Fibroblast of lung (primary cell): ENCODE measurements at regions not wholly inside any gene's neighbourhood (a gene's known extent, or its start where the extent isn't known, plus 50 kb on each side); places are given as distances from the start of the nearest gene placed in this dataset.

ENCODE experiments used
- DNase-seq, 2 donors: peaks; one replicate each; pipeline versions ENCODE4 v3.0.0 to v3.0.0-alpha.2; 2010; ENCODE audit warnings: low read depth in 2 of 2
- H2AFZ ChIP-seq: 2 replicates; pipeline ENCODE4 v1.5.1; 2012; ENCODE audit warnings: low read length, control low read depth, inconsistent platforms
- H3K27ac ChIP-seq: 2 replicates; pipeline ENCODE4 v1.5.1; 2011; ENCODE audit warnings: low read length, control low read depth; ENCODE audit not compliant: insufficient read depth
- H3K27me3 ChIP-seq: 2 replicates; pipeline ENCODE4 v1.5.1; 2011; ENCODE audit warnings: mild to moderate bottlenecking, low read length; ENCODE audit not compliant: control insufficient read depth, insufficient read depth
- H3K36me3 ChIP-seq: 2 replicates; pipeline ENCODE4 v1.5.1; 2011; ENCODE audit warnings: low read length; ENCODE audit not compliant: control insufficient read depth, insufficient read depth
- H3K4me1 ChIP-seq: 2 replicates; pipeline ENCODE4 v1.5.1; 2011; ENCODE audit warnings: low read length; ENCODE audit not compliant: control insufficient read depth, insufficient read depth; ENCODE audit errors: extremely low read depth
- H3K4me2 ChIP-seq: 2 replicates; pipeline ENCODE4 v1.5.1; 2011; ENCODE audit warnings: low read length, control low read depth; ENCODE audit not compliant: insufficient read depth; ENCODE audit errors: extremely low read depth
- H3K4me3 ChIP-seq, 4 experiments: fragments of 200-600 bp in 1 of 4; sonication (generic) in 1 of 4; replicated peaks in 1 of 4; 2 replicates each; pipeline ENCODE4 v1.5.1; 2011 to 2016; ENCODE audit warnings: low read length in 4 of 4, low read depth in 3 of 4, mild to moderate bottlenecking in 3 of 4, control low read depth in 2 of 4, inconsistent platforms in 1 of 4, mixed read lengths in 1 of 4; ENCODE audit not compliant: insufficient read depth in 1 of 4; ENCODE audit errors: control extremely low read depth in 1 of 4
- H3K79me2 ChIP-seq: 2 replicates; pipeline ENCODE4 v1.5.1; 2012; ENCODE audit warnings: mild to moderate bottlenecking, low read length, inconsistent platforms; ENCODE audit not compliant: control insufficient read depth, insufficient read depth
- H3K9ac ChIP-seq: 2 replicates; pipeline ENCODE4 v1.5.1; 2011; ENCODE audit warnings: mild to moderate bottlenecking, low read length, control low read depth; ENCODE audit not compliant: insufficient read depth
- H3K9me3 ChIP-seq: 2 replicates; pipeline ENCODE4 v1.5.1; 2012; ENCODE audit warnings: low read depth, low read length; ENCODE audit not compliant: control insufficient read depth, insufficient read depth
- H4K20me1 ChIP-seq: 2 replicates; pipeline ENCODE4 v1.5.1; 2011; ENCODE audit warnings: low read length; ENCODE audit not compliant: control insufficient read depth, insufficient read depth; ENCODE audit errors: extremely low read depth
- CTCF ChIP-seq, 2 donors: IDR thresholded peaks in 1 of 2; conservative IDR thresholded peaks in 1 of 2; 1 replicate in 1 of 2; 2 replicates in 1 of 2; pipeline ENCODE4 v1.5.1; 2011 to 2012; ENCODE audit warnings: low read length in 2 of 2, control low read depth in 1 of 2, inconsistent platforms in 1 of 2, low read depth in 1 of 2, mild to moderate bottlenecking in 1 of 2
- EZH2 ChIP-seq: IDR thresholded peaks from 2 replicates; pipeline ENCODE4 v1.5.1; 2012; ENCODE audit warnings: low read length, control low read depth, mild to moderate bottlenecking; ENCODE audit errors: missing control alignments

GRCh38 chr14:83556065-83556464 lies 1973.9 kb upstream of the FLRT2 start:
- Histone ChIP-seq H3K9me3 (no peaks in the 10 kb centered on the region), H4K20me1 (no peaks in the 10 kb centered on the region), H3K79me2 (no peaks in the 10 kb centered on the region), H3K4me3 (no peak overlapping the region), H3K4me2 (no peak overlapping the region), H3K27ac (no peak overlapping the region), H3K9ac (no peak overlapping the region), H3K4me1 (no peaks in the 10 kb centered on the region), H3K27me3 (no peaks in the 10 kb centered on the region), H2AFZ (no peak overlapping the region), H3K36me3 (no peaks in the 10 kb centered on the region)
- TF ChIP-seq CTCF (conservative IDR thresholded peaks at IDR 0.05 in 1 of 2, IDR thresholded peaks at IDR 0.05 in 1 of 2; ENCODE audit: low read depth in 1 of 2, low read length in 2 of 2) (no peak), EZH2 (no peak)
- DNase-seq = peak; percentile 50

GRCh38 chr14:83556746-83557453 lies 1973.0 kb upstream of the FLRT2 start:
- H3K27ac ChIP-seq = no peak overlapping the region
- TF ChIP-seq EZH2 (no peak), CTCF (conservative IDR thresholded peaks at IDR 0.05 in 1 of 2, IDR thresholded peaks at IDR 0.05 in 1 of 2; ENCODE audit: low read depth in 1 of 2, low read length in 2 of 2) (no peak)

GRCh38 chr14:83558946-83559345 lies 1971.0 kb upstream of the FLRT2 start:
- no peak overlapping the region for H2AFZ ChIP-seq
- H3K4me1 ChIP-seq = no peaks in the 10 kb centered on the region
- H3K36me3 ChIP-seq = no peaks in the 10 kb centered on the region
- no peaks in the 10 kb centered on the region for H3K9me3 ChIP-seq
- H3K4me2 ChIP-seq = no peak overlapping the region
- no peaks in the 10 kb centered on the region for H3K79me2 ChIP-seq
- H3K27ac ChIP-seq = no peak overlapping the region
- no peak overlapping the region for H3K9ac ChIP-seq
- DNase-seq = no peak
- no peaks in the 10 kb centered on the region for H4K20me1 ChIP-seq
- no peak for TF ChIP-seq EZH2
- TF ChIP-seq CTCF (conservative IDR thresholded peaks at IDR 0.05 in 1 of 2, IDR thresholded peaks at IDR 0.05 in 1 of 2; ENCODE audit: low read depth in 1 of 2, low read length in 2 of 2) = no peak
- no peak overlapping the region for H3K4me3 ChIP-seq
- no peaks in the 10 kb centered on the region for H3K27me3 ChIP-seq

More at GRCh38 chr14:83556746-83557453, 1973.0 kb upstream of the FLRT2 start:
- Histone ChIP-seq H3K27me3 (no peaks in the 10 kb centered on the region), H3K9ac (no peak overlapping the region), H3K36me3 (no peaks in the 10 kb centered on the region), H3K4me1 (no peaks in the 10 kb centered on the region), H3K4me2 (no peak overlapping the region), H3K4me3 (no peak overlapping the region), H4K20me1 (no peaks in the 10 kb centered on the region), H3K9me3 (no peaks in the 10 kb centered on the region), H2AFZ (no peak overlapping the region), H3K79me2 (no peaks in the 10 kb centered on the region)
- DNase-seq = peak; percentile 36 to 90
